Cardiac muscle cell (in vitro differentiated cells and primary cell): ENCODE measurements at regions not wholly inside any gene's neighbourhood (a gene's known extent, or its start where the extent isn't known, plus 50 kb on each side); places are given as distances from the start of the nearest gene placed in this dataset.

Source experiments
- DNase-seq, 2 donors: peaks; one replicate each; pipeline versions ENCODE4 v3.0.0 to v3.0.0-alpha.2; 2010 to 2017; ENCODE audit warnings: low read depth in 1 of 2, low spot score in 1 of 2
- H3K27ac ChIP-seq: fragments of 200-600 bp; sonication (generic); 2 replicates; pipeline ENCODE4 v1.5.1; 2016
- H3K27me3 ChIP-seq: fragments of 200-600 bp; sonication (generic); 2 replicates; pipeline ENCODE4 v1.6.0; 2016; ENCODE audit warnings: control low read depth
- H3K36me3 ChIP-seq: fragments of 200-600 bp; sonication (generic); 2 replicates; pipeline ENCODE4 v1.5.1; 2016; ENCODE audit warnings: control low read depth
- H3K4me1 ChIP-seq: fragments of 200-600 bp; sonication (generic); 2 replicates; pipeline ENCODE4 v1.8.1; 2017; ENCODE audit warnings: low read depth, mild to moderate bottlenecking, mixed run types
- H3K4me3 ChIP-seq: fragments of 200-600 bp; sonication (generic); 2 replicates; pipeline ENCODE4 v1.5.1; 2016; ENCODE audit warnings: mild to moderate bottlenecking
- H3K9me3 ChIP-seq: fragments of 200-600 bp; sonication (generic); 2 replicates; pipeline ENCODE4 v1.5.1; 2017; ENCODE audit warnings: low read depth, mild to moderate bottlenecking, control low read depth
- TF ChIP-seq, protein P1 (sequence below): IDR thresholded peaks from 2 replicates; pipeline ENCODE4 v1.5.1; 2012; ENCODE audit warnings: low read depth, mild to moderate bottlenecking, low read length

GRCh38 chr6:11640486-11640885 is 102.9 kb downstream of the TMEM170B start:
- H3K4me3 ChIP-seq, result no peak overlapping the region
- H3K27ac ChIP-seq, result no peak overlapping the region
- H3K4me1 ChIP-seq, result no peaks in the 10 kb centered on the region
- H3K36me3 ChIP-seq, result no peaks in the 10 kb centered on the region
- TF ChIP-seq, protein P1, sequence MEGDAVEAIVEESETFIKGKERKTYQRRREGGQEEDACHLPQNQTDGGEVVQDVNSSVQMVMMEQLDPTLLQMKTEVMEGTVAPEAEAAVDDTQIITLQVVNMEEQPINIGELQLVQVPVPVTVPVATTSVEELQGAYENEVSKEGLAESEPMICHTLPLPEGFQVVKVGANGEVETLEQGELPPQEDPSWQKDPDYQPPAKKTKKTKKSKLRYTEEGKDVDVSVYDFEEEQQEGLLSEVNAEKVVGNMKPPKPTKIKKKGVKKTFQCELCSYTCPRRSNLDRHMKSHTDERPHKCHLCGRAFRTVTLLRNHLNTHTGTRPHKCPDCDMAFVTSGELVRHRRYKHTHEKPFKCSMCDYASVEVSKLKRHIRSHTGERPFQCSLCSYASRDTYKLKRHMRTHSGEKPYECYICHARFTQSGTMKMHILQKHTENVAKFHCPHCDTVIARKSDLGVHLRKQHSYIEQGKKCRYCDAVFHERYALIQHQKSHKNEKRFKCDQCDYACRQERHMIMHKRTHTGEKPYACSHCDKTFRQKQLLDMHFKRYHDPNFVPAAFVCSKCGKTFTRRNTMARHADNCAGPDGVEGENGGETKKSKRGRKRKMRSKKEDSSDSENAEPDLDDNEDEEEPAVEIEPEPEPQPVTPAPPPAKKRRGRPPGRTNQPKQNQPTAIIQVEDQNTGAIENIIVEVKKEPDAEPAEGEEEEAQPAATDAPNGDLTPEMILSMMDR, result no peak
- no peaks in the 10 kb centered on the region for H3K27me3 ChIP-seq
- no peak for DNase-seq
- H3K9me3 ChIP-seq, result no peaks in the 10 kb centered on the region

DNA sequence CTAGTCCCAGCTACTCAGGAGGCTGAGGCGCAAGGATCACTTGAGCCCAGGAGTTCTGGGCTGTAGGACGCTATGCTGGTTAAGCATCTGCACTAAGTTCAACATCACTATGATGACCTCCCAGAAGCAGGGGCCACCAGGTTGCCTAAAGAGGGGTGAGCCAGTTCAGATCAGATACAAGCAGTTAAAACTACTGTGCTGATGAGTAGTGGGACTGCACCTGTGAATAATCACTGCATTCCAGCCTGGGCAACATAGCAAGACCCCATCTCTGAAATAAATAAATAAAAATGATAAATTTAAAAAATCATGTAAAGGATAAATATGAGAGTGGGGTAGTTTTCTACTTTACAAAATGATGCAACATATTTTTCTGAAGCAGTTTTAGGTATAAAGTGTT is 106.5 kb downstream of the TMEM170B start:
- H3K27ac ChIP-seq, result no peak overlapping the region
- TF ChIP-seq, protein P1, result no peak
- no peak for DNase-seq
- no peaks in the 10 kb centered on the region for H3K27me3 ChIP-seq
- no peak overlapping the region for H3K4me3 ChIP-seq
- H3K4me1 ChIP-seq, result no peaks in the 10 kb centered on the region
- no peaks in the 10 kb centered on the region for H3K36me3 ChIP-seq
- H3K9me3 ChIP-seq, result no peaks in the 10 kb centered on the region

GRCh38 chr6:11644601-11645000 is 107.1 kb downstream of the TMEM170B start:
- H3K27me3 ChIP-seq, result no peaks in the 10 kb centered on the region
- no peak overlapping the region for H3K27ac ChIP-seq
- no peak overlapping the region for H3K4me3 ChIP-seq
- DNase-seq, result no peak
- H3K4me1 ChIP-seq, result no peaks in the 10 kb centered on the region
- TF ChIP-seq, protein P1, result no peak
- H3K36me3 ChIP-seq, result no peaks in the 10 kb centered on the region
- H3K9me3 ChIP-seq, result no peaks in the 10 kb centered on the region

- DNase-seq, result peak in 1 of 2 donors; percentile 55
- H3K36me3 ChIP-seq, result no peaks in the 10 kb centered on the region
- no peak overlapping the region for H3K4me3 ChIP-seq
- H3K4me1 ChIP-seq, result no peaks in the 10 kb centered on the region
- no peaks in the 10 kb centered on the region for H3K9me3 ChIP-seq
- TF ChIP-seq, protein P1, result no peak
- no peaks in the 10 kb centered on the region for H3K27me3 ChIP-seq
- H3K27ac ChIP-seq, result no peak overlapping the region
Observed at GRCh38 chr6:11645016-11645415, 107.5 kb downstream of the TMEM170B start.

DNA sequence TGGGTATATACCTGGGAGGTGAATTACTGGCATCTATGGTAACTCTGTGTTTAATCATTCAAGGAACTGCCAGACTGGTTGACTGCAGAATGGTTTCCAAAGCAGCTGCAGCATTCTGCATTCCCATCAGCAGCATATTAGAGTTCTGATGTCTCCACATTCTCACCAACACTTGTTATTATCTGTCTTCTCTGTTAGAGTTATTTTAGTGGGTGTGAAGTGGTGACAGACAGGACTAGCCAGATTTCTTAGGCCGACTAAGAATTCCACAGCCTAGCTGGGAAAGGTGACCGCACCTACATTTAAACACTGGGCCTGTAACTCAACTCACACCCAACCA is 110.9 kb downstream of the TMEM170B start:
- no peaks in the 10 kb centered on the region for H3K9me3 ChIP-seq
- TF ChIP-seq, protein P1, result no peak
- DNase-seq, result no peak
- no peak overlapping the region for H3K4me3 ChIP-seq
- H3K4me1 ChIP-seq, result peaks cover 7% of the 10 kb centered on the region
- no peak overlapping the region for H3K27ac ChIP-seq
- no peaks in the 10 kb centered on the region for H3K36me3 ChIP-seq
- no peaks in the 10 kb centered on the region for H3K27me3 ChIP-seq

DNA sequence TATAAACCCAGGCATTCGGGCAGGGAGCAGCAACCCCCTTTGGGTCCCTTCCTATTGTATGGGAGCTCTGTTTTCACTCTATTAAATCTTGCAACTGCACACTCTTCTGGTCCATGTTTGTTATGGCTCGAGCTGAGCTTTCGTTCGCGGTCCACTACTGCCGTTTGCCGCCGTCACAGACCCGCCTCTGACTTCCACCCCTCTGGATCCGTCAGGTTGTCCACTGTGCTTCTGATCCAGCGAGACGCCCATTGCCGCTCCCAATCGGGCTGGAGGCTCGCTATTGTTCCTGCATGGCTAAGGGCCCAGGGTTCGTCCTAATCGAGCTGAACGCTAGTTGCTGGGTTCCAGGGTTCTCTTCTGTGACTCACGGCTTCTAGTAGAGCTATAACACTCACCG is 111.3 kb downstream of the TMEM170B start:
- TF ChIP-seq, protein P1, result no peak
- Histone ChIP-seq H3K4me1 (peaks cover 11% of the 10 kb centered on the region), H3K27ac (no peak overlapping the region), H3K36me3 (no peaks in the 10 kb centered on the region), H3K4me3 (no peak overlapping the region), H3K27me3 (no peaks in the 10 kb centered on the region), H3K9me3 (no peaks in the 10 kb centered on the region)
- DNase-seq, result no peak
